ENCODE measurements at regions not wholly inside any gene's neighbourhood (a gene's known extent, or its start where the extent isn't known, plus 50 kb on each side); places are given as distances from the start of the nearest gene placed in this dataset.
"Not testable (repeated sequence)": the region's sequence is repeated elsewhere in the genome, so short reads cannot be mapped to it uniquely, and the experiment has no call there.

- DNase-seq (ENCODE audit: low read depth), result no peak
- TF ChIP-seq CTCF (conservative IDR thresholded peaks at IDR 0.05; ENCODE audit: low read depth, low read length), result no peak
- H3K4me3 ChIP-seq (ENCODE audit: low read length), result no peak overlapping the region
Measured at GRCh38 chr2:167732326-167732725, 515.1 kb downstream of the STK39 start.

DNA sequence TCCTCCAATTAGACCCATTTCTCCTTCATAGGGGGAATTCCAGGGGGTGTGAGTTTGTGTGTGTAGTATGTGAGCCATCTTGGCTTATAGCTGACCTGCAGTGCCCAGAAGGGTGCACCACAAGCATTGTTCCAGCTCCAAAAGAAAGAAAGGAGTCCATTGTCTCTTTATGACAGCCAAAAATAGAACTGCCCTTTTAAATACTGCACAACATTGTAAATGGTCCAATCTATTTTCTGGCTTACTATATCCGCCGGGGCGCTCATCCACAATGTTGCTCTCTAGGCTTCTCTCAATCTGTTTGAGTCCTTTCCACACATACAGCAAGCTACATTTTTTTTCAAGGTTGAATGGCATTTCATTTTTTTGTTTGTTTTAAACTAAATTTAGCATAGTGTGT, 517.5 kb downstream of the STK39 start:
- no peak for DNase-seq (ENCODE audit: low read depth)
- H3K4me3 ChIP-seq (ENCODE audit: low read length), result no peak overlapping the region
- TF ChIP-seq CTCF (conservative IDR thresholded peaks at IDR 0.05; ENCODE audit: low read depth, low read length), result no peak

DNA sequence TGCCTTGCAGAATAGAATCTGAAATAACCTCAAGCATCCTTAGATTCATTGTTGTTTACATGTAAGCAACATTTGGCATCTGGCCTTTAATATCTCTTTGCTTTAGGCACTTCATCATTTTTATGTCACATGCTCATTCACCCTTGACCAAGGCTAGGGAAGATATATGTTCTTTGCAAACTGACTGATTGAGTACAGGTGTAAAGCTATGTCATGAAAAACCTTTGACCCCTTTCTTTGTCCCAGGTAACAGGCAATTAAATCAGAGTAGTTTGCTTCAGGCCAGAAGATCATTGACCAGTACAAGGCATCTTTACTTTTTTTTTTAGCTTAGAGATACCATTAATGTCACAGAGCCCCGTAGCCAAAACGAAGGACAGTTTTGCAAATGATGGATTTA, 520.6 kb downstream of the STK39 start:
- no peak for DNase-seq (ENCODE audit: low read depth)
- no peak overlapping the region for H3K4me3 ChIP-seq (ENCODE audit: low read length)
- no peak for TF ChIP-seq CTCF (conservative IDR thresholded peaks at IDR 0.05; ENCODE audit: low read depth, low read length)

DNA sequence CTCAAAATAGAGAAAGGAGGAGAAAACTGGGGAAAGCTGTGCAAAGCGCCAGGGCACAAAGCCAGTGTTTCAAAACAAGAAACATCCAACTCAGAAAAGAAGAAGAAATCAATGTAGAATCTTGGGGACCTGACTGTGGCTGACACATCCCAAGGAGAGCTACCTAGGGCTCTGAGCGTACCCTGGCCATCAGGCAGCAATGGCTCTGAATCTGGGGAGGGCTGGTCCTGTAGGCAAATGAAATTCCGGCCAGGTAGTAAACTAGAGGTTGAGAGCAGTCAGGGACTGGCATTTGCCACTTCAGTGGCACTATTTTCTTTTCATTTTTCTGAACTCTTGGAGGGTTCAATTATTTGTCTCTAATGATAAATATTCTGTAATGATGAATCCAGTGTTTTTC, 525.8 kb downstream of the STK39 start:
- H3K4me3 ChIP-seq (ENCODE audit: low read length), result no peak overlapping the region
- no peak for DNase-seq (ENCODE audit: low read depth)
- no peak for TF ChIP-seq CTCF (conservative IDR thresholded peaks at IDR 0.05; ENCODE audit: low read depth, low read length)

- DNase-seq (ENCODE audit: low read depth), result no peak
- TF ChIP-seq CTCF (conservative IDR thresholded peaks at IDR 0.05; ENCODE audit: low read depth, low read length), result no peak
- H3K4me3 ChIP-seq (ENCODE audit: low read length), result no peak overlapping the region
Measured at GRCh38 chr2:167719410-167719809, 528.0 kb downstream of the STK39 start.

- TF ChIP-seq CTCF (conservative IDR thresholded peaks at IDR 0.05; ENCODE audit: low read depth, low read length), result no peak
- H3K4me3 ChIP-seq (ENCODE audit: low read length), result no peak overlapping the region
- DNase-seq (ENCODE audit: low read depth), result no peak
Measured at GRCh38 chr2:167718560-167718959, 528.8 kb downstream of the STK39 start.

- no peak for DNase-seq (ENCODE audit: low read depth)
- TF ChIP-seq CTCF (conservative IDR thresholded peaks at IDR 0.05; ENCODE audit: low read depth, low read length), result no peak
- no peak overlapping the region for H3K4me3 ChIP-seq (ENCODE audit: low read length)
Measured at GRCh38 chr2:167715932-167716331, 531.5 kb downstream of the STK39 start.

DNA sequence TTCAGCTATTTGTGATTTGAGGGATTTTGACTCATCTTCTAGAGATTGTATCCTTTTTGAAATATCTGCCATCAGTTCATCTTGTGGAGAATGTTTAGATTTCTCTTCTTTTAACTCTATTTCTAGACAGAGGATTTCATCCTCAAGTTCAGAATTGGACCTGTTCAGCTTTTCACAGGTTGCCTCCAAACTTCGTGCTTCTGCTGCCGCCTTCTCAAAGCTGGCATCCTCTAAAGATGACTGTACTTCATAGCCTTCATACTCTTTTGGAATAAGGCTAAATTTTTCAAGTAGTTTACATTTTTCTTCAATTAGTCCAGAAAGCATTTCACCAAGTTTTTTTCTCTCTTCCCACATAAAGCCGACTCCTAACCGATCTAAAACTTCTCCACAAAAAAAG, 531.9 kb downstream of the STK39 start:
- not testable (repeated sequence) for H3K4me3 ChIP-seq (ENCODE audit: low read length); DNase-seq (ENCODE audit: low read depth)
